ENCODE measurements at regions not wholly inside any gene's neighbourhood (a gene's known extent, or its start where the extent isn't known, plus 50 kb on each side); places are given as distances from the start of the nearest gene placed in this dataset.

GRCh38 chr20:61027218-61027617 lies 224.8 kb upstream of the CDH4 start:
- no peaks in the 10 kb centered on the region for H3K4me1 ChIP-seq (ENCODE audit: control insufficient read depth, insufficient read depth, low read length)
- 79% methylated on average over 4 of the region's 4 CpGs for WGBS
- no peak for ATAC-seq
- no peak for DNase-seq
- no peak overlapping the region for H3K27ac ChIP-seq (ENCODE audit: low read length)
- intact Hi-C loops (cut with DNase I), result no loop called here
- no peaks in the 10 kb centered on the region for H3K27me3 ChIP-seq (ENCODE audit: control insufficient read depth, insufficient read depth)
- H3K4me3 ChIP-seq (ENCODE audit: low read length), result no peak overlapping the region
- H3K9me3 ChIP-seq (ENCODE audit: control insufficient read depth, low read length), result no peaks in the 10 kb centered on the region

- intact Hi-C loops (cut with DNase I), result no loop called here
- H3K27ac ChIP-seq (ENCODE audit: low read length), result no peak overlapping the region
- no peaks in the 10 kb centered on the region for H3K9me3 ChIP-seq (ENCODE audit: control insufficient read depth, low read length)
- H3K27me3 ChIP-seq (ENCODE audit: control insufficient read depth, insufficient read depth), result no peaks in the 10 kb centered on the region
- no peaks in the 10 kb centered on the region for H3K4me1 ChIP-seq (ENCODE audit: control insufficient read depth, insufficient read depth, low read length)
- no peak for ATAC-seq
- H3K4me3 ChIP-seq (ENCODE audit: low read length), result no peak overlapping the region
- DNase-seq, result no peak
Observed at GRCh38 chr20:61030130-61030529, 221.9 kb upstream of the CDH4 start.

- Histone ChIP-seq H3K4me3 (ENCODE audit: low read length) (no peak overlapping the region), H3K4me1 (ENCODE audit: control insufficient read depth, insufficient read depth, low read length) (no peaks in the 10 kb centered on the region), H3K9me3 (ENCODE audit: control insufficient read depth, low read length) (no peaks in the 10 kb centered on the region), H3K27me3 (ENCODE audit: control insufficient read depth, insufficient read depth) (no peaks in the 10 kb centered on the region), H3K27ac (ENCODE audit: low read length) (no peak overlapping the region)
- ATAC-seq, result no peak
- no peak for DNase-seq
- intact Hi-C loops (cut with DNase I), result no loop called here
- WGBS, result 39% methylated on average over 10 of the region's 10 CpGs
Observed at GRCh38 chr20:61031101-61031830, 220.8 kb upstream of the CDH4 start.

- ATAC-seq, result no peak
- Histone ChIP-seq H3K4me3 (ENCODE audit: low read length) (no peak overlapping the region), H3K4me1 (ENCODE audit: control insufficient read depth, insufficient read depth, low read length) (no peaks in the 10 kb centered on the region), H3K9me3 (ENCODE audit: control insufficient read depth, low read length) (no peaks in the 10 kb centered on the region), H3K27me3 (ENCODE audit: control insufficient read depth, insufficient read depth) (no peaks in the 10 kb centered on the region), H3K27ac (ENCODE audit: low read length) (no peak overlapping the region)
- 80% methylated on average over 3 of the region's 3 CpGs for WGBS
- DNase-seq, result no peak
- intact Hi-C loops (cut with DNase I), result no loop called here
Observed at GRCh38 chr20:61037498-61037897, 214.6 kb upstream of the CDH4 start.

- WGBS, result 75% methylated on average over 4 of the region's 4 CpGs
- no peak overlapping the region for H3K4me3 ChIP-seq (ENCODE audit: low read length)
- intact Hi-C loops (cut with DNase I), result no loop called here
- no peaks in the 10 kb centered on the region for H3K9me3 ChIP-seq (ENCODE audit: control insufficient read depth, low read length)
- ATAC-seq (no peak), DNase-seq (no peak)
- H3K27me3 ChIP-seq (ENCODE audit: control insufficient read depth, insufficient read depth), result no peaks in the 10 kb centered on the region
- H3K4me1 ChIP-seq (ENCODE audit: control insufficient read depth, insufficient read depth, low read length), result no peaks in the 10 kb centered on the region
- no peak overlapping the region for H3K27ac ChIP-seq (ENCODE audit: low read length)
Observed at GRCh38 chr20:61041481-61041880, 210.6 kb upstream of the CDH4 start.

- no peak overlapping the region for H3K4me3 ChIP-seq (ENCODE audit: low read length)
- intact Hi-C loops (cut with DNase I), result no loop called here
- H3K9me3 ChIP-seq (ENCODE audit: control insufficient read depth, low read length), result no peaks in the 10 kb centered on the region
- DNase-seq (no peak), ATAC-seq (no peak)
- 67% methylated on average over 25 of the region's 25 CpGs for WGBS
- H3K4me1 ChIP-seq (ENCODE audit: control insufficient read depth, insufficient read depth, low read length), result no peaks in the 10 kb centered on the region
- no peak overlapping the region for H3K27ac ChIP-seq (ENCODE audit: low read length)
- no peaks in the 10 kb centered on the region for H3K27me3 ChIP-seq (ENCODE audit: control insufficient read depth, insufficient read depth)
Observed at GRCh38 chr20:61042506-61043385, 209.3 kb upstream of the CDH4 start.

- Histone ChIP-seq H3K4me1 (ENCODE audit: control insufficient read depth, insufficient read depth, low read length) (no peaks in the 10 kb centered on the region), H3K27me3 (ENCODE audit: control insufficient read depth, insufficient read depth) (no peaks in the 10 kb centered on the region), H3K27ac (ENCODE audit: low read length) (no peak overlapping the region), H3K4me3 (ENCODE audit: low read length) (no peak overlapping the region), H3K9me3 (ENCODE audit: control insufficient read depth, low read length) (no peaks in the 10 kb centered on the region)
- ATAC-seq (no peak), DNase-seq (no peak)
- intact Hi-C loops (cut with DNase I), result no loop called here
- WGBS, result 69% methylated on average over 9 of the region's 9 CpGs
Observed at GRCh38 chr20:61043681-61044080, 208.4 kb upstream of the CDH4 start.

GRCh38 chr20:61044499-61044898 lies 207.6 kb upstream of the CDH4 start:
- no peaks in the 10 kb centered on the region for H3K27me3 ChIP-seq (ENCODE audit: control insufficient read depth, insufficient read depth)
- H3K4me1 ChIP-seq (ENCODE audit: control insufficient read depth, insufficient read depth, low read length), result no peaks in the 10 kb centered on the region
- DNase-seq, result no peak
- intact Hi-C loops (cut with DNase I), result no loop called here
- 46% methylated on average over 4 of the region's 4 CpGs for WGBS
- H3K27ac ChIP-seq (ENCODE audit: low read length), result no peak overlapping the region
- ATAC-seq, result no peak
- no peak overlapping the region for H3K4me3 ChIP-seq (ENCODE audit: low read length)
- H3K9me3 ChIP-seq (ENCODE audit: control insufficient read depth, low read length), result no peaks in the 10 kb centered on the region

- intact Hi-C loops (cut with DNase I), result no loop called here
- WGBS, result 93% methylated on average over 1 of the region's 1 CpG
Observed at GRCh38 chr20:61045091-61045490, 207.0 kb upstream of the CDH4 start.

GRCh38 chr20:61045876-61046585 lies 206.0 kb upstream of the CDH4 start:
- Histone ChIP-seq H3K4me1 (ENCODE audit: control insufficient read depth, insufficient read depth, low read length) (no peaks in the 10 kb centered on the region), H3K27me3 (ENCODE audit: control insufficient read depth, insufficient read depth) (no peaks in the 10 kb centered on the region), H3K4me3 (ENCODE audit: low read length) (no peak overlapping the region), H3K9me3 (ENCODE audit: control insufficient read depth, low read length) (no peaks in the 10 kb centered on the region), H3K27ac (ENCODE audit: low read length) (no peak overlapping the region)
- 64% methylated on average over 3 of the region's 3 CpGs for WGBS
- peak in 1 of 2 donors; percentile 77 for ATAC-seq
- DNase-seq, result no peak
- intact Hi-C loops (cut with DNase I), result no loop called here

More at GRCh38 chr20:61045091-61045490, 207.0 kb upstream of the CDH4 start:
- H3K4me3 ChIP-seq (ENCODE audit: low read length), result no peak overlapping the region
- H3K27ac ChIP-seq (ENCODE audit: low read length), result no peak overlapping the region
- no peak for DNase-seq
- no peaks in the 10 kb centered on the region for H3K27me3 ChIP-seq (ENCODE audit: control insufficient read depth, insufficient read depth)
- H3K4me1 ChIP-seq (ENCODE audit: control insufficient read depth, insufficient read depth, low read length), result no peaks in the 10 kb centered on the region
- no peak for ATAC-seq
- H3K9me3 ChIP-seq (ENCODE audit: control insufficient read depth, low read length), result no peaks in the 10 kb centered on the region

GRCh38 chr20:61046721-61047351 lies 205.2 kb upstream of the CDH4 start:
- Histone ChIP-seq H3K27me3 (ENCODE audit: control insufficient read depth, insufficient read depth) (no peaks in the 10 kb centered on the region), H3K27ac (ENCODE audit: low read length) (no peak overlapping the region), H3K9me3 (ENCODE audit: control insufficient read depth, low read length) (no peaks in the 10 kb centered on the region), H3K4me3 (ENCODE audit: low read length) (no peak overlapping the region), H3K4me1 (ENCODE audit: control insufficient read depth, insufficient read depth, low read length) (no peaks in the 10 kb centered on the region)
- DNase-seq (no peak), ATAC-seq (no peak)
- WGBS, result 84% methylated on average over 9 of the region's 9 CpGs
- intact Hi-C loops (cut with DNase I), result no loop called here

Data from right cardiac atrium (tissue), 5 donors.